Type B pancreatic cell (in vitro differentiated cells): ENCODE measurements at regions not wholly inside any gene's neighbourhood (a gene's known extent, or its start where the extent isn't known, plus 50 kb on each side); places are given as distances from the start of the nearest gene placed in this dataset.

Source experiments
- DNase-seq: peaks from one replicate; pipeline ENCODE4 v3.0.0; 2021; ENCODE audit warnings: mixed read lengths; ENCODE audit not compliant: unreplicated experiment; ENCODE audit errors: extremely low spot score
- H3K27ac Mint-ChIP-seq: 2 replicates; pipeline ENCODE4 v1.8.0; 2021; ENCODE audit warnings: mild to moderate bottlenecking, mixed read lengths
- H3K27me3 Mint-ChIP-seq: 2 replicates; pipeline ENCODE4 v1.8.0; 2021; ENCODE audit warnings: mixed read lengths
- H3K36me3 Mint-ChIP-seq: 2 replicates; pipeline ENCODE4 v1.8.0; 2021; ENCODE audit warnings: mixed read lengths
- H3K4me1 Mint-ChIP-seq: one replicate; pipeline ENCODE4 v1.8.0; 2021; ENCODE audit warnings: mixed read lengths; ENCODE audit not compliant: unreplicated experiment
- H3K4me3 Mint-ChIP-seq: 2 replicates; pipeline ENCODE4 v1.8.0; 2021; ENCODE audit warnings: mild to moderate bottlenecking, mixed read lengths
- H3K9me3 Mint-ChIP-seq: 2 replicates; pipeline ENCODE4 v1.8.0; 2021; ENCODE audit warnings: mixed read lengths
- TF ChIP-seq, protein P1 (sequence below): fragments of 200-600 bp; sonication (generic); conservative IDR thresholded peaks from 2 replicates; pipeline ENCODE4 v1.5.0; 2021; ENCODE audit warnings: antibody characterized with exemption, mild to moderate bottlenecking

- Mint-ChIP-seq H3K36me3 (no peaks in the 10 kb centered on the region), H3K4me1 (no peaks in the 10 kb centered on the region), H3K27ac (no peak overlapping the region), H3K9me3 (no peaks in the 10 kb centered on the region), H3K27me3 (peaks cover 8% of the 10 kb centered on the region), H3K4me3 (no peak overlapping the region)
- TF ChIP-seq, protein P1, sequence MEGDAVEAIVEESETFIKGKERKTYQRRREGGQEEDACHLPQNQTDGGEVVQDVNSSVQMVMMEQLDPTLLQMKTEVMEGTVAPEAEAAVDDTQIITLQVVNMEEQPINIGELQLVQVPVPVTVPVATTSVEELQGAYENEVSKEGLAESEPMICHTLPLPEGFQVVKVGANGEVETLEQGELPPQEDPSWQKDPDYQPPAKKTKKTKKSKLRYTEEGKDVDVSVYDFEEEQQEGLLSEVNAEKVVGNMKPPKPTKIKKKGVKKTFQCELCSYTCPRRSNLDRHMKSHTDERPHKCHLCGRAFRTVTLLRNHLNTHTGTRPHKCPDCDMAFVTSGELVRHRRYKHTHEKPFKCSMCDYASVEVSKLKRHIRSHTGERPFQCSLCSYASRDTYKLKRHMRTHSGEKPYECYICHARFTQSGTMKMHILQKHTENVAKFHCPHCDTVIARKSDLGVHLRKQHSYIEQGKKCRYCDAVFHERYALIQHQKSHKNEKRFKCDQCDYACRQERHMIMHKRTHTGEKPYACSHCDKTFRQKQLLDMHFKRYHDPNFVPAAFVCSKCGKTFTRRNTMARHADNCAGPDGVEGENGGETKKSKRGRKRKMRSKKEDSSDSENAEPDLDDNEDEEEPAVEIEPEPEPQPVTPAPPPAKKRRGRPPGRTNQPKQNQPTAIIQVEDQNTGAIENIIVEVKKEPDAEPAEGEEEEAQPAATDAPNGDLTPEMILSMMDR = no peak
- no peak for DNase-seq
These were observed 536.2 kb downstream of the CBLN4 start for GRCh38 chr20:55469074-55469473.

GRCh38 chr20:55461519-55461918 is 543.8 kb downstream of the CBLN4 start:
- Mint-ChIP-seq H3K27me3 (no peaks in the 10 kb centered on the region), H3K4me3 (no peak overlapping the region), H3K36me3 (no peaks in the 10 kb centered on the region), H3K9me3 (no peaks in the 10 kb centered on the region), H3K27ac (no peak overlapping the region), H3K4me1 (no peaks in the 10 kb centered on the region)
- no peak for DNase-seq
- TF ChIP-seq, protein P1 = no peak

GRCh38 chr20:55456316-55456940 is 548.9 kb downstream of the CBLN4 start:
- Mint-ChIP-seq H3K4me1 (no peaks in the 10 kb centered on the region), H3K27ac (no peak overlapping the region), H3K27me3 (peaks cover under 1% of the 10 kb centered on the region), H3K9me3 (no peaks in the 10 kb centered on the region), H3K4me3 (no peak overlapping the region), H3K36me3 (no peaks in the 10 kb centered on the region)
- DNase-seq = no peak
- TF ChIP-seq, protein P1 = no peak

DNA sequence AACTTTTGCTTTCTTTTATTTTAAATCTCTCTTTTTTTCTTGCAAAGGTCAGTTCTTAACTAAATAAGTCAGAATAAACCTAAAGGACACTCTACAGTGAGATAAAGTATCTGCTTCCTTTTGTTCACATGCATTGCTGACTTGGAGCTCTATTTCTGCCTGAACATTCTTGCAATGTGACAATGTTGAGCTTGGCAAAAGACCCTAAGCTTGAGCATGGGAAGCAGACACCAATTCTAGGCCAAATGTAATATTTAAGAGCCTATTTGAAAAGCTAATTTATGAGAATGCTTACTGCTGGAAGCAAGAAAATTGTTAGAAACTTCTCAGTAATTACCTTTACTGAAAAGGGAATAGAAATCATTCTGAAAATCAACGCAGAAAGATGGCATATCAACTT is 556.2 kb downstream of the CBLN4 start:
- peaks cover 3% of the 10 kb centered on the region for H3K27me3 Mint-ChIP-seq
- no peak overlapping the region for H3K4me3 Mint-ChIP-seq
- TF ChIP-seq, protein P1 = no peak
- H3K4me1 Mint-ChIP-seq = no peaks in the 10 kb centered on the region
- H3K27ac Mint-ChIP-seq = no peak overlapping the region
- no peaks in the 10 kb centered on the region for H3K36me3 Mint-ChIP-seq
- no peak for DNase-seq
- H3K9me3 Mint-ChIP-seq = no peaks in the 10 kb centered on the region

DNA sequence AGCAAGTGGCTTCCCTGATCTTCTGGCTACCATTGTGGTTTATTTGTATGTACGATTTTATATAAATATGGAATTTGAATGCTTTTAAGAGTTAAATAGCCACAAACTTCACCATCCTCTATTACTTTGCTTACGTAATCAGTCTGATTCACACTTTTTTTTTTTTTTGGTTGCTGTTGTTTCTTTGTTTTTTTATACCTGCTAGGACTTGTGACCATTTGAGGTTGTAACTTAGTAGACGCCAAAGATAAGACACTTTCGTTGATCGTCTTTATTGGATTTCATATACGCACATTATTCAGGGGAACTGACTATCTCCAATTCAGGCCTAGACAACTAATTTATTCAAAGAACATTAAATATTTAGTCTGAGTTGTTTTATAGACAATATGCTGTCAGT is 559.0 kb downstream of the CBLN4 start:
- Mint-ChIP-seq H3K27ac (no peak overlapping the region), H3K9me3 (no peaks in the 10 kb centered on the region), H3K36me3 (no peaks in the 10 kb centered on the region), H3K4me3 (no peak overlapping the region), H3K4me1 (no peaks in the 10 kb centered on the region), H3K27me3 (peaks cover under 1% of the 10 kb centered on the region)
- TF ChIP-seq, protein P1 = no peak
- DNase-seq = no peak

DNA sequence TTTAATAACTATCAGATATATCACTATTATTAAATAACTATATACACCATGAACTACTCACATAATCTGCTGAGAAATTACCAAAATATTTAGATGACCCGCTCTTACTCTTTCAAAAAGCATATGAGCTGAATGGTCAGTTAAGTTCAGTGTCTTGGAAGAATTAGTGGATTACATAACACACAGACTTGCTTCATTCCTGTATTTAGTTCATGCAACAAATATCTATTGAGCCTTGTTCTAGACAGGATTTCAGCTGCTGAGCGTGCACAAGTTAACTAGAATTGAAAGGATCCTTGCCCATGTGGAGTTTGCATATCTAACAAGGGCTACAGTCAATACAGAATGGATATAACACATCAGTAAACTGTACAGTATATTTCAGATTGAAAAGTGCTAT is 566.2 kb downstream of the CBLN4 start:
- Mint-ChIP-seq H3K27ac (no peak overlapping the region), H3K4me3 (no peak overlapping the region), H3K4me1 (no peaks in the 10 kb centered on the region), H3K36me3 (no peaks in the 10 kb centered on the region), H3K27me3 (no peaks in the 10 kb centered on the region), H3K9me3 (no peaks in the 10 kb centered on the region)
- no peak for DNase-seq
- TF ChIP-seq, protein P1 = no peak
